ENCODE measurements at regions not wholly inside any gene's neighbourhood (a gene's known extent, or its start where the extent isn't known, plus 50 kb on each side); places are given as distances from the start of the nearest gene placed in this dataset.
"Not testable (repeated sequence)": the region's sequence is repeated elsewhere in the genome, so short reads cannot be mapped to it uniquely, and the experiment has no call there.

DNA sequence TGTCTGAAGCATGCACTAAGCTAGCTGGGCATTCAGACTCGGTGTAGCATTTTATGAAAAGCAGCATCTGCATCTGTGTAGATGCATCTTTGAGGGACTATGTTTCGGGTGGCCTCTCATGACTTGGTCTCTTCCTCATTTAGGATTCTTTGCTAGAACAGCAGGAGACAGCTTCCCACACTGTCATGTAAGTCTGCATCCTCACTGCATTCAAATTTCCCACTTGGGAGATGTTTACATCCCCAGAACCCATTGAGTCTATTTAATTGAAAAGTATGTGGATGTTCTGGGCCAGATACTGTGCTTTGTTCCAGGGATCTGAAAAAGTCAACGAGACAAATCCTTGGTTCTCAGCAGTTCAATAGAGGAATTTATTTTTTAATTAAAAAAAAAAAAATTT lies 198.6 kb upstream of the EEF2KMT start:
- H3K4me3 ChIP-seq (ENCODE audit: low read length) = no peak overlapping the region
- DNase-seq (ENCODE audit: low read depth) = no peak
- TF ChIP-seq, protein P1, sequence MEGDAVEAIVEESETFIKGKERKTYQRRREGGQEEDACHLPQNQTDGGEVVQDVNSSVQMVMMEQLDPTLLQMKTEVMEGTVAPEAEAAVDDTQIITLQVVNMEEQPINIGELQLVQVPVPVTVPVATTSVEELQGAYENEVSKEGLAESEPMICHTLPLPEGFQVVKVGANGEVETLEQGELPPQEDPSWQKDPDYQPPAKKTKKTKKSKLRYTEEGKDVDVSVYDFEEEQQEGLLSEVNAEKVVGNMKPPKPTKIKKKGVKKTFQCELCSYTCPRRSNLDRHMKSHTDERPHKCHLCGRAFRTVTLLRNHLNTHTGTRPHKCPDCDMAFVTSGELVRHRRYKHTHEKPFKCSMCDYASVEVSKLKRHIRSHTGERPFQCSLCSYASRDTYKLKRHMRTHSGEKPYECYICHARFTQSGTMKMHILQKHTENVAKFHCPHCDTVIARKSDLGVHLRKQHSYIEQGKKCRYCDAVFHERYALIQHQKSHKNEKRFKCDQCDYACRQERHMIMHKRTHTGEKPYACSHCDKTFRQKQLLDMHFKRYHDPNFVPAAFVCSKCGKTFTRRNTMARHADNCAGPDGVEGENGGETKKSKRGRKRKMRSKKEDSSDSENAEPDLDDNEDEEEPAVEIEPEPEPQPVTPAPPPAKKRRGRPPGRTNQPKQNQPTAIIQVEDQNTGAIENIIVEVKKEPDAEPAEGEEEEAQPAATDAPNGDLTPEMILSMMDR (IDR thresholded peaks at IDR 0.05; ENCODE audit: insufficient read depth, low read depth, low read length, missing control alignments) = no peak

DNA sequence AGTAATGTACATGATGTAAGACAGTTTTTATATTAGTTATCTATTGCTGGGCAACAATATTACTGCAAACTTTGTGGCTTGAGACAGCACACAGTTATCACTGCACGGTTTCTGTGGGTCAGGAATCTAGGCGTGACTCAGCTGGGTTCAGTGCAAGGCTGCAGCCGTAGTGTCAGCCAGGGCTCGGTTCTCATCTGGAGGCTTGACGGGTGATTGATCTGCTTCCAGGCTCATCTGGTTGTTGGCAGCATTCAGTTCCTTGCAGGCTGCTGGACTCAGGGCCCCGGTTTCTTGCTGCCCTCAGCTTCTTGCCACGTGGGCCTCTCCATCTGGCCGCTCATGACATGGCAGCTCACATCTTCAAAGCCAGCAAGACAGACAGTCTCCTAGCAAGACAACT lies 197.7 kb upstream of the EEF2KMT start:
- DNase-seq (ENCODE audit: low read depth); H3K4me3 ChIP-seq (ENCODE audit: low read length): not testable (repeated sequence)

DNA sequence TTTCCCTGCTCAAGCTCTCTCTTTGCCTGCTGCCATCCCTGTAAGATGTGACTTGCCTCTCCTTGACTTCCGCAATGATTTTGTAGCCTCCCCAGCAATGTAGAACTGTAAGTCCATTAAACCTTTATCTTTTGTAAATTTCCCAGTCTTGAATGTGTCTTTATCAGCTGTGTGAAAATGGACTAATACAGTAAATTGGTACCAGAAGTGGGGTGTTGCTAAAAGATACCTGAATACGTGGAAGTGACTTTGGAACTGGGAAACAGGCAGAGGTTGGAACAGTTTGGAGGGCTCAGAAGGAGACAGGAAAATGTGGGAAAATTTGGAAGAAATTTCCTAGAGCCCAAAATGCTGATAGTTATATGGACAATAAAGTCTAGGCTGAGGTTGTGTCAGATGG lies 184.6 kb upstream of the EEF2KMT start:
- not testable (repeated sequence) for DNase-seq (ENCODE audit: low read depth); H3K4me3 ChIP-seq (ENCODE audit: low read length)

DNA sequence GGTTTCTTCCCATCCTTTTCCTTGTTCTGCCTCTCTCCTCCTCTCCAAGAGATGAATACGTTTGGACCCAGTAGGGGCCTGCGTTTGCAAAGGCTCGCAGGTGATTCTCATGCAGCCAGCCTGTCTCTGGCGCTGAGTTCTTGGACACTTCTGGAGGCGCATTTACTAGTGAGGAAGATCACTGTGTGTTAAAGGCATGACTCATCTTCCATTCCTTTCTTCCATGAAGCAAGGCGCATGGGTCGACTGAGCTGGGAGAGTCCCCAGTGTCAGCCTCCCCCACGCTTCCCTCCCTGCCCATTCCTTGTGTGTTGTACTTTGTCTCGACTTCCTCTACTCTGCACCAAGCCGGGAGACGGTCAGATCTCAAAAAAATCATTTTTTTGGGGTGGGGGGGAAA lies 159.9 kb upstream of the EEF2KMT start:
- H3K4me3 ChIP-seq (ENCODE audit: low read length) = no peak overlapping the region
- DNase-seq (ENCODE audit: low read depth) = no peak
- TF ChIP-seq, protein P1 (IDR thresholded peaks at IDR 0.05; ENCODE audit: insufficient read depth, low read depth, low read length, missing control alignments) = no peak

DNA sequence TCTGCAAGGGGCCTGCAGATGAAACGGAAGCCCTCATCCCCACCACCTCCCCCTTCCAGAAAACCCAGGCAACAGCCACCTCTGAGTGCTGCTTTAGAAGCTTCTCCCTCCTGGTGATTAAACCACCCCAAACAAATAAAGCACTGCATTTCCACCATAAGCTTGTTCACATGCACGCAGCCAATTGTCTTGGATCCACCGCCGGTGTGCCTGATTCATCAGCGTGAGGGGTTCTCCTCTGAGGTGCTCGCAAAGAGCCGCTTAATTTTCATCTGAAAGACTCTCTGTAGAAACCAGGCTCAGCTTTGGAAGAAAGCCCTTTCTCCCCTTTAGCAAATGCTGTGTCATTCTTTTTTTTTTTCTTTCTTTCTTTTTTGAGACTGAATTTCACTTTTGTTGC lies 155.2 kb upstream of the EEF2KMT start:
- TF ChIP-seq, protein P1 (IDR thresholded peaks at IDR 0.05; ENCODE audit: insufficient read depth, low read depth, low read length, missing control alignments) = no peak
- DNase-seq (ENCODE audit: low read depth) = no peak
- no peak overlapping the region for H3K4me3 ChIP-seq (ENCODE audit: low read length)

DNA sequence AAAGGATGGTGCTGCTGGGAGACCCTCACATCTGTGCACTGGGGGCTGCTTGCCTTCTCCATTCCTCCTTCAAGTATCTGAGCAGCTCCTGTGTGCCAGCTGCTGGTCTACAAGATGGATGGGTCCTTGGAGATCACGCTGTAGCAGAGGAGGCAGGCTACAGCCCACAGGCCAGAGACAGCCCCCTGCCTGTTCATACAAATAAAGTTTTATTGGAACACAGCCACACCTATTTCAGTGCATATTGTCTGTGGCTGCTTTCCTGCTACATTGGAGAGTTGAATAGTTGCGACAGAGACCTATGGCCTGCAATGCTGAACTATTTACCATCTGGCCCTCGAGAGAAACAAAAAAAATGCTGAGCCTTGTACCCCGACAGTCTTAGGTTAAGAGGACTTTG lies 149.8 kb upstream of the EEF2KMT start:
- not testable (repeated sequence) for H3K4me3 ChIP-seq (ENCODE audit: low read length); DNase-seq (ENCODE audit: low read depth)

DNA sequence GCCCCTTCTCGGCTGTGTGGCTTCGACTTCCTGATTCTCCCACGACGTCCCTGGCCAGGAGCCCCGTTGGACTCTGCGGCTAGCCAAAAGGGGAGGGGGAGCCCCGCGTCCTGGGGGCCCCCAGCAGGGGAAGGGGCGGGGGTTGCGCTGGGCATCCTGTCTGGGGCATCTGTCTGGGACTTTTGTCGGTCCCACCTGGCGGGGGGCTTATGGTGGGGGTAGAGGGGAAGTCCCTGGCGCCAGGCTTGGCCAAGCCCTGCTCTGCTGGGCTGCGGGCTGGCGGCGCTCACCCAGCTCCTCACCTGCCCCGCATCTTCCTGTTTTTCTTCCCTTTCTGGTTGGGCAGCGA lies 142.7 kb upstream of the EEF2KMT start:
- not testable (repeated sequence) for H3K4me3 ChIP-seq (ENCODE audit: low read length); DNase-seq (ENCODE audit: low read depth)

DNA sequence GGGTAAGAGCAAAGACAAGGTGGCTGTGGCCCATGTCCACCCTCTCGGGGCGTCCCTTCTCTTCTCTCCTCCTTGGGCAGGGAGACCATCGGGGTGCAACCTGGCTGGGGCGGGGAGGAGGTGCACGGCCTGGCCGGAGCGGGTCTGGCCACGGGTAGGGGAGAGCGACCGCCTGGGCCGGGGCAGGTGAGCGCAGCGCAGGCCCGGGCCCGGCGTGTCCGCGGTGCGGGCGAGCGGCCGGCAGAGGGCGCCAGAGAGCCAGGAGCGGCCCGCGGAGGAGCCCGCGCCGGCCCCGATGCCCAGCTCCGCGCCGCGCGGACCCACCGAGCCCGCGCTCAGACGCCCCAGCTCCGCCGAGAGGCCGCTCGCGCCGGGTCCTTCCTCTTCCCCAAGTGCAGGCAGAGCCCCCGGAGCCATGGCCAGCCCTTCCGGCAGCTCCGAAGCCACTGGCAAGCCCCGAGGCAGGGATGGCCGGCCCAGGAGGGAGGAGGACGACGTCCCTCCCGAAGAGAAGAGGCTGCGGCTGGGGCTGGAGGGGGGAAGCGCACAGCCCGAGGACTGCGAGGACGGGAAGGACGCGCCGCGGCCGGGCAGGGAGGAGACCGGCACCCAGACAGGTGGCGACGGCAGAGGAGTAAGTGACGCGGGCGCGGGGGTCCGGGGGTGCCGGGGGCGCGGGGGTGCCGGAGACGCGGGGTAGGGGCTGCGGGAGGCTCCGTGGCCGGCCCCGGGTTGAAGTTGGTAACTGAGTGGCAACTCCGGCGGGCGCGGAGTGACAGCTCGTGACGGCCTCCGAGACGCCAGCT lies 142.1 kb upstream of the EEF2KMT start:
- peak; percentile 11 for DNase-seq (ENCODE audit: low read depth)

DNA sequence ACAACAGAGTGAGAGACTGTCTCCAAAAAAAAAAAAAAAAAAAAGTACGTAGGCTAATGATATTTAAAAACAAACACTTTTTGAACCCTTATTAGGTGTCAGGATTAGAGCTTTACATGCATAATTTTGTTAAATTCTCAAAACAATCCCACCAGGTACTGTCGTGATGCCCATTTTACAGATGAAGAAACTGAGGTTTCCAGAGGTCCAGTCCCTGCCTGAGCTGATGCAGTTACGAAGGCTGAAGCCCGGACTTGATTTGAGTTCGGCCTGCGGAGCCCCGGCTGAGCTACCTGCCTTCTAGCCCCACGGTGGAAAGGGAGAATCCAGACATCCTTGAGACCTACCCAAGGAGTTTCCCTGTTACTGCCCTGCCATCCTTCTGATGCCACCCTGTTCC lies 137.5 kb upstream of the EEF2KMT start:
- no peak for DNase-seq (ENCODE audit: low read depth)
- TF ChIP-seq, protein P1 (IDR thresholded peaks at IDR 0.05; ENCODE audit: insufficient read depth, low read depth, low read length, missing control alignments) = no peak
- H3K4me3 ChIP-seq (ENCODE audit: low read length) = no peak overlapping the region

More for the DNA sequence above, 142.1 kb upstream of the EEF2KMT start:
- H3K4me3 ChIP-seq (ENCODE audit: low read length) = not testable (repeated sequence)
- TF ChIP-seq, protein P1 (IDR thresholded peaks at IDR 0.05; ENCODE audit: insufficient read depth, low read depth, low read length, missing control alignments) = peak; percentile 21

Data from epithelial cell of esophagus (primary cell).